ENCODE measurements at regions not wholly inside any gene's neighbourhood (a gene's known extent, or its start where the extent isn't known, plus 50 kb on each side); places are given as distances from the start of the nearest gene placed in this dataset.

- no peak overlapping the region for H3K27ac ChIP-seq
- DNase-seq = no peak
- H3K36me3 ChIP-seq (ENCODE audit: low read depth) = no peaks in the 10 kb centered on the region
- no peaks in the 10 kb centered on the region for H3K79me2 ChIP-seq (ENCODE audit: insufficient read depth)
- H3K9ac ChIP-seq = no peak overlapping the region
- no peaks in the 10 kb centered on the region for H3F3A ChIP-seq (ENCODE audit: insufficient read depth)
- TF ChIP-seq EZH2phosphoT487 (IDR thresholded peaks at IDR 0.05; ENCODE audit: insufficient read depth, low read depth) = no peak
- TF ChIP-seq EZH2 (IDR thresholded peaks at IDR 0.05; ENCODE audit: insufficient read depth, poor library complexity, severe bottlenecking) = no peak
- no peak overlapping the region for H3K4me2 ChIP-seq (ENCODE audit: unreplicated experiment)
- H3K9me3 ChIP-seq (ENCODE audit: low read depth) = no peaks in the 10 kb centered on the region
- H3K4me3 ChIP-seq = no peak overlapping the region
- no peaks in the 10 kb centered on the region for H4K20me1 ChIP-seq (ENCODE audit: insufficient read depth)
- 63 to 69% methylated on average over 8 of the region's 8 CpGs for WGBS, 2 experiments (ENCODE audit: low coverage in 1 of 2, low lambda C conversion rate in 2 of 2, missing lambda C conversion rate in 2 of 2)
- no peaks in the 10 kb centered on the region; the same call in 1 of the 2 replicates for H3K4me1 ChIP-seq (ENCODE audit: insufficient read depth)
- peaks cover 63% of the 10 kb centered on the region for H3K27me3 ChIP-seq (replicated peaks; ENCODE audit: insufficient read depth)
- H3K9me2 ChIP-seq (ENCODE audit: insufficient read depth) = no peaks in the 10 kb centered on the region
- no peak overlapping the region for H2AFZ ChIP-seq
- in situ Hi-C loops (cut with MboI) = no loop called here
These were observed 114.8 kb upstream of the BARHL2 start for GRCh38 chr1:90831910-90832309.

GRCh38 chr1:90826834-90827233, 109.7 kb upstream of the BARHL2 start:
- no peak overlapping the region for H3K4me3 ChIP-seq
- H3K79me2 ChIP-seq (ENCODE audit: insufficient read depth) = no peaks in the 10 kb centered on the region
- H4K20me1 ChIP-seq (ENCODE audit: insufficient read depth) = no peaks in the 10 kb centered on the region
- no peaks in the 10 kb centered on the region for H3K9me2 ChIP-seq (ENCODE audit: insufficient read depth)
- no peak overlapping the region for H3K9ac ChIP-seq
- H3F3A ChIP-seq (ENCODE audit: insufficient read depth) = no peaks in the 10 kb centered on the region
- DNase-seq = no peak
- no peak overlapping the region for H2AFZ ChIP-seq
- H3K27ac ChIP-seq = no peak overlapping the region
- no peaks in the 10 kb centered on the region for H3K4me1 ChIP-seq (ENCODE audit: insufficient read depth)
- no peak overlapping the region for H3K4me2 ChIP-seq (ENCODE audit: unreplicated experiment)
- TF ChIP-seq EZH2 (IDR thresholded peaks at IDR 0.05; ENCODE audit: insufficient read depth, poor library complexity, severe bottlenecking) (no peak), EZH2phosphoT487 (IDR thresholded peaks at IDR 0.05; ENCODE audit: insufficient read depth, low read depth) (no peak)
- H3K27me3 ChIP-seq (replicated peaks; ENCODE audit: insufficient read depth) = peaks cover 21% of the 10 kb centered on the region; the same call in 1 of the 2 replicates
- H3K9me3 ChIP-seq (ENCODE audit: low read depth) = no peaks in the 10 kb centered on the region
- in situ Hi-C loops (cut with MboI) = no loop called here
- no peaks in the 10 kb centered on the region for H3K36me3 ChIP-seq (ENCODE audit: low read depth)
- WGBS, 2 experiments (ENCODE audit: low coverage in 1 of 2, low lambda C conversion rate in 2 of 2, missing lambda C conversion rate in 2 of 2) = 35 to 41% methylated on average over 1 of the region's 1 CpG

GRCh38 chr1:90826024-90826423, 108.9 kb upstream of the BARHL2 start:
- H3K9me3 ChIP-seq (ENCODE audit: low read depth) = no peaks in the 10 kb centered on the region
- DNase-seq = no peak
- 63 to 70% methylated on average over 13 of the region's 13 CpGs for WGBS, 2 experiments (ENCODE audit: low coverage in 1 of 2, low lambda C conversion rate in 2 of 2, missing lambda C conversion rate in 2 of 2)
- H3K36me3 ChIP-seq (ENCODE audit: low read depth) = no peaks in the 10 kb centered on the region
- H3K4me2 ChIP-seq (ENCODE audit: unreplicated experiment) = no peak overlapping the region
- no peaks in the 10 kb centered on the region for H3K4me1 ChIP-seq (ENCODE audit: insufficient read depth)
- no peaks in the 10 kb centered on the region for H3F3A ChIP-seq (ENCODE audit: insufficient read depth)
- no peaks in the 10 kb centered on the region for H4K20me1 ChIP-seq (ENCODE audit: insufficient read depth)
- in situ Hi-C loops (cut with MboI) = no loop called here
- no peak overlapping the region for H3K9ac ChIP-seq
- no peaks in the 10 kb centered on the region for H3K79me2 ChIP-seq (ENCODE audit: insufficient read depth)
- TF ChIP-seq EZH2phosphoT487 (IDR thresholded peaks at IDR 0.05; ENCODE audit: insufficient read depth, low read depth) (no peak), EZH2 (IDR thresholded peaks at IDR 0.05; ENCODE audit: insufficient read depth, poor library complexity, severe bottlenecking) (no peak)
- no peak overlapping the region for H2AFZ ChIP-seq
- peaks cover 14% of the 10 kb centered on the region; the same call in 1 of the 2 replicates for H3K27me3 ChIP-seq (replicated peaks; ENCODE audit: insufficient read depth)
- H3K4me3 ChIP-seq = no peak overlapping the region
- H3K27ac ChIP-seq = no peak overlapping the region
- no peaks in the 10 kb centered on the region for H3K9me2 ChIP-seq (ENCODE audit: insufficient read depth)

- Histone ChIP-seq H3K4me3 (no peak overlapping the region), H3K79me2 (ENCODE audit: insufficient read depth) (no peaks in the 10 kb centered on the region), H3K9me2 (ENCODE audit: insufficient read depth) (no peaks in the 10 kb centered on the region), H3F3A (ENCODE audit: insufficient read depth) (no peaks in the 10 kb centered on the region), H3K9me3 (ENCODE audit: low read depth) (no peaks in the 10 kb centered on the region), H3K9ac (no peak overlapping the region), H3K4me1 (ENCODE audit: insufficient read depth) (no peaks in the 10 kb centered on the region), H4K20me1 (ENCODE audit: insufficient read depth) (no peaks in the 10 kb centered on the region), H3K36me3 (ENCODE audit: low read depth) (no peaks in the 10 kb centered on the region), H3K27ac (no peak overlapping the region), H2AFZ (no peak overlapping the region), H3K4me2 (ENCODE audit: unreplicated experiment) (no peak overlapping the region), H3K27me3 (replicated peaks; ENCODE audit: insufficient read depth) (peaks cover 9% of the 10 kb centered on the region; the same call in 1 of the 2 replicates)
- no peak for DNase-seq
- TF ChIP-seq EZH2 (IDR thresholded peaks at IDR 0.05; ENCODE audit: insufficient read depth, poor library complexity, severe bottlenecking) = no peak
- no peak for TF ChIP-seq EZH2phosphoT487 (IDR thresholded peaks at IDR 0.05; ENCODE audit: insufficient read depth, low read depth)
- in situ Hi-C loops (cut with MboI) = no loop called here
- 37 to 46% methylated on average over 3 of the region's 3 CpGs for WGBS, 2 experiments (ENCODE audit: low coverage in 1 of 2, low lambda C conversion rate in 2 of 2, missing lambda C conversion rate in 2 of 2)
These were observed 107.4 kb upstream of the BARHL2 start for GRCh38 chr1:90824551-90824950.

- peaks cover 7% of the 10 kb centered on the region; the same call in 1 of the 2 replicates for H3K27me3 ChIP-seq (replicated peaks; ENCODE audit: insufficient read depth)
- no peaks in the 10 kb centered on the region for H3K9me2 ChIP-seq (ENCODE audit: insufficient read depth)
- H4K20me1 ChIP-seq (ENCODE audit: insufficient read depth) = no peaks in the 10 kb centered on the region
- H3F3A ChIP-seq (ENCODE audit: insufficient read depth) = no peaks in the 10 kb centered on the region
- no peak overlapping the region for H3K4me2 ChIP-seq (ENCODE audit: unreplicated experiment)
- DNase-seq = no peak
- H3K9ac ChIP-seq = no peak overlapping the region
- H3K79me2 ChIP-seq (ENCODE audit: insufficient read depth) = no peaks in the 10 kb centered on the region
- 29 to 36% methylated on average over 3 of the region's 3 CpGs for WGBS, 2 experiments (ENCODE audit: low coverage in 1 of 2, low lambda C conversion rate in 2 of 2, missing lambda C conversion rate in 2 of 2)
- H3K27ac ChIP-seq = no peak overlapping the region
- no peak overlapping the region for H3K4me3 ChIP-seq
- no peaks in the 10 kb centered on the region for H3K9me3 ChIP-seq (ENCODE audit: low read depth)
- in situ Hi-C loops (cut with MboI) = no loop called here
- TF ChIP-seq EZH2 (IDR thresholded peaks at IDR 0.05; ENCODE audit: insufficient read depth, poor library complexity, severe bottlenecking) (no peak), EZH2phosphoT487 (IDR thresholded peaks at IDR 0.05; ENCODE audit: insufficient read depth, low read depth) (no peak)
- no peak overlapping the region for H2AFZ ChIP-seq
- H3K4me1 ChIP-seq (ENCODE audit: insufficient read depth) = no peaks in the 10 kb centered on the region
- H3K36me3 ChIP-seq (ENCODE audit: low read depth) = no peaks in the 10 kb centered on the region
These were observed 106.6 kb upstream of the BARHL2 start for GRCh38 chr1:90823686-90824085.
